IPS DF 6.9 (cell line): ENCODE measurements at regions not wholly inside any gene's neighbourhood (a gene's known extent, or its start where the extent isn't known, plus 50 kb on each side); places are given as distances from the start of the nearest gene placed in this dataset.
"Not testable (repeated sequence)": the region's sequence is repeated elsewhere in the genome, so short reads cannot be mapped to it uniquely, and the experiment has no call there.

ENCODE experiments used
- DNase-seq: peaks from one replicate; pipeline ENCODE4 v3.0.0-alpha.2; 2013; ENCODE audit warnings: low read depth, low spot score
- H3K27ac ChIP-seq: one replicate; pipeline ENCODE4 v1.5.1; 2013; ENCODE audit warnings: low read length, control low read depth
- H3K27me3 ChIP-seq: 2 replicates; pipeline ENCODE4 v1.6.1; 2013; ENCODE audit warnings: mild to moderate bottlenecking, low read length; ENCODE audit not compliant: control insufficient read depth, insufficient read depth
- H3K36me3 ChIP-seq: 2 replicates; pipeline ENCODE4 v1.6.1; 2013; ENCODE audit warnings: low read length; ENCODE audit not compliant: control insufficient read depth, insufficient read depth
- H3K4me1 ChIP-seq: 2 replicates; pipeline ENCODE4 v1.6.1; 2013; ENCODE audit warnings: low read length; ENCODE audit not compliant: control insufficient read depth, insufficient read depth
- H3K4me3 ChIP-seq: 2 replicates; pipeline ENCODE4 v1.5.1; 2013; ENCODE audit warnings: mild to moderate bottlenecking, low read length
- H3K9me3 ChIP-seq: 2 replicates; pipeline ENCODE4 v1.6.1; 2013; ENCODE audit warnings: low read length, inconsistent platforms; ENCODE audit not compliant: control insufficient read depth, insufficient read depth
- WGBS: extraction: QIAGEN DNeasy Blood & Tissue Kit; methylation state at CpG from one replicate; pipeline ENCODE4 v1.1.7; 2013; ENCODE audit warnings: mixed read lengths, missing lambda C conversion rate; ENCODE audit not compliant: insufficient read length, insufficient coverage; 5-methylcytosine and 5-hydroxymethylcytosine counted together

GRCh38 chr9:75780185-75780584, 110.3 kb upstream of the PCSK5 start:
- Histone ChIP-seq H3K27me3 (no peaks in the 10 kb centered on the region), H3K9me3 (no peaks in the 10 kb centered on the region), H3K36me3 (no peaks in the 10 kb centered on the region), H3K27ac (no peak overlapping the region), H3K4me1 (no peaks in the 10 kb centered on the region), H3K4me3 (no peak overlapping the region)
- WGBS = no CpG with 5 or more reads among the region's 1 CpG
- DNase-seq = no peak

GRCh38 chr9:75788006-75788634, 102.4 kb upstream of the PCSK5 start:
- Histone ChIP-seq H3K27ac (no peak overlapping the region), H3K9me3 (no peaks in the 10 kb centered on the region), H3K36me3 (no peaks in the 10 kb centered on the region), H3K4me1 (no peaks in the 10 kb centered on the region), H3K4me3 (no peak overlapping the region), H3K27me3 (no peaks in the 10 kb centered on the region)
- DNase-seq = no peak
- WGBS = no CpG with 5 or more reads among the region's 3 CpGs

- H3K4me1 ChIP-seq = no peaks in the 10 kb centered on the region
- WGBS = no CpG with 5 or more reads among the region's 2 CpGs
- DNase-seq = no peak
- no peaks in the 10 kb centered on the region for H3K36me3 ChIP-seq
- no peaks in the 10 kb centered on the region for H3K27me3 ChIP-seq
- H3K4me3 ChIP-seq = no peak overlapping the region
- no peak overlapping the region for H3K27ac ChIP-seq
- no peaks in the 10 kb centered on the region for H3K9me3 ChIP-seq
Observed at GRCh38 chr9:75797085-75797580, 93.3 kb upstream of the PCSK5 start.

GRCh38 chr9:75798505-75798904, 92.0 kb upstream of the PCSK5 start:
- Histone ChIP-seq H3K36me3 (no peaks in the 10 kb centered on the region), H3K27ac (no peak overlapping the region), H3K27me3 (no peaks in the 10 kb centered on the region), H3K9me3 (no peaks in the 10 kb centered on the region), H3K4me1 (no peaks in the 10 kb centered on the region; the same call in 1 of the 2 replicates), H3K4me3 (no peak overlapping the region)
- WGBS = no CpG with 5 or more reads among the region's 1 CpG
- DNase-seq = no peak

GRCh38 chr9:75803130-75803529, 87.3 kb upstream of the PCSK5 start:
- DNase-seq = no peak
- Histone ChIP-seq H3K36me3 (no peaks in the 10 kb centered on the region), H3K4me1 (no peaks in the 10 kb centered on the region; the same call in 1 of the 2 replicates), H3K27ac (no peak overlapping the region), H3K9me3 (no peaks in the 10 kb centered on the region), H3K4me3 (no peak overlapping the region), H3K27me3 (no peaks in the 10 kb centered on the region)

GRCh38 chr9:75810063-75810462, 80.4 kb upstream of the PCSK5 start:
- Histone ChIP-seq H3K9me3 (no peaks in the 10 kb centered on the region), H3K27ac (no peak overlapping the region), H3K4me3 (no peak overlapping the region), H3K27me3 (no peaks in the 10 kb centered on the region), H3K4me1 (no peaks in the 10 kb centered on the region), H3K36me3 (no peaks in the 10 kb centered on the region)
- no CpG with 5 or more reads among the region's 2 CpGs for WGBS
- no peak for DNase-seq

- Histone ChIP-seq H3K4me3 (no peak overlapping the region), H3K27me3 (no peaks in the 10 kb centered on the region), H3K36me3 (no peaks in the 10 kb centered on the region), H3K27ac (no peak overlapping the region), H3K4me1 (no peaks in the 10 kb centered on the region), H3K9me3 (no peaks in the 10 kb centered on the region)
- no peak for DNase-seq
Observed at GRCh38 chr9:75811692-75812091, 78.8 kb upstream of the PCSK5 start.

- H3K4me1 ChIP-seq = no peaks in the 10 kb centered on the region
- H3K4me3 ChIP-seq = no peak overlapping the region
- no peaks in the 10 kb centered on the region for H3K9me3 ChIP-seq
- no peaks in the 10 kb centered on the region for H3K36me3 ChIP-seq
- H3K27me3 ChIP-seq = no peaks in the 10 kb centered on the region
- DNase-seq = no peak
- no peak overlapping the region for H3K27ac ChIP-seq
- WGBS = no CpG with 5 or more reads among the region's 2 CpGs
Observed at GRCh38 chr9:75812141-75812540, 78.3 kb upstream of the PCSK5 start.

- Histone ChIP-seq H3K4me3 (no peak overlapping the region), H3K9me3 (no peaks in the 10 kb centered on the region), H3K27ac (no peak overlapping the region), H3K27me3 (no peaks in the 10 kb centered on the region), H3K36me3 (no peaks in the 10 kb centered on the region), H3K4me1 (no peaks in the 10 kb centered on the region)
- no peak for DNase-seq
Observed at GRCh38 chr9:75814667-75815066, 75.8 kb upstream of the PCSK5 start.

GRCh38 chr9:75820471-75821115, 69.9 kb upstream of the PCSK5 start:
- DNase-seq, H3K9me3 ChIP-seq, H3K4me1 ChIP-seq, H3K4me3 ChIP-seq, H3K27ac ChIP-seq, H3K36me3 ChIP-seq, H3K27me3 ChIP-seq: not testable (repeated sequence)
- no CpG with 5 or more reads among the region's 2 CpGs for WGBS

- Histone ChIP-seq H3K4me1 (no peaks in the 10 kb centered on the region), H3K4me3 (no peak overlapping the region), H3K27me3 (no peaks in the 10 kb centered on the region), H3K9me3 (no peaks in the 10 kb centered on the region), H3K36me3 (no peaks in the 10 kb centered on the region), H3K27ac (no peak overlapping the region)
- WGBS = no CpG with 5 or more reads among the region's 2 CpGs
- no peak for DNase-seq
Observed at GRCh38 chr9:75823151-75823550, 67.3 kb upstream of the PCSK5 start.
